ENCODE measurements at regions not wholly inside any gene's neighbourhood (a gene's known extent, or its start where the extent isn't known, plus 50 kb on each side); places are given as distances from the start of the nearest gene placed in this dataset.

GRCh38 chr4:189022440-189023035 is 883.3 kb downstream of the TRIML1 start:
- DNase-seq, result no peak

- DNase-seq, result no peak
These were observed 890.8 kb downstream of the TRIML1 start for GRCh38 chr4:189029976-189030504.

- DNase-seq, result peak in 2 of 3 donors; percentile 33 to 42
These were observed 893.5 kb downstream of the TRIML1 start for GRCh38 chr4:189032606-189033338.

- DNase-seq, result no peak
These were observed 894.6 kb downstream of the TRIML1 start for GRCh38 chr4:189033801-189034347.

GRCh38 chr4:189035091-189035490 is 895.9 kb downstream of the TRIML1 start:
- no peak for DNase-seq

- no peak for DNase-seq
These were observed 896.4 kb downstream of the TRIML1 start for GRCh38 chr4:189035654-189036053.

- DNase-seq, result no peak
These were observed 897.7 kb downstream of the TRIML1 start for GRCh38 chr4:189036906-189037305.

GRCh38 chr4:189046642-189047041 is 894.0 kb upstream of the FRG1 start:
- DNase-seq, result no peak

GRCh38 chr4:189048119-189048518 is 892.6 kb upstream of the FRG1 start:
- DNase-seq, result no peak

- DNase-seq, result no peak
These were observed 891.0 kb upstream of the FRG1 start for GRCh38 chr4:189049682-189050081.

GRCh38 chr4:189050643-189051042 is 890.0 kb upstream of the FRG1 start:
- DNase-seq, result no peak

GRCh38 chr4:189053621-189054020 is 887.1 kb upstream of the FRG1 start:
- no peak for DNase-seq

GRCh38 chr4:189060104-189060503 is 880.6 kb upstream of the FRG1 start:
- peak in 2 of 3 donors; percentile 18 to 74 for DNase-seq

- DNase-seq, result no peak
These were observed 878.4 kb upstream of the FRG1 start for GRCh38 chr4:189062047-189062820.

GRCh38 chr4:189069772-189070171 is 870.9 kb upstream of the FRG1 start:
- peak in 1 of 3 donors; percentile 20 for DNase-seq

- no peak for DNase-seq
These were observed 869.4 kb upstream of the FRG1 start for GRCh38 chr4:189071241-189071640.

- DNase-seq, result no peak
These were observed 866.9 kb upstream of the FRG1 start for GRCh38 chr4:189073739-189074138.

GRCh38 chr4:189081826-189082225 is 858.8 kb upstream of the FRG1 start:
- DNase-seq, result peak in 1 of 3 donors; percentile 12

GRCh38 chr4:189083769-189084168 is 856.9 kb upstream of the FRG1 start:
- DNase-seq, result no peak

- DNase-seq, result no peak
These were observed 856.0 kb upstream of the FRG1 start for GRCh38 chr4:189084671-189085070.

GRCh38 chr4:189087971-189088370 is 852.7 kb upstream of the FRG1 start:
- DNase-seq, result no peak

- DNase-seq, result no peak
These were observed 851.9 kb upstream of the FRG1 start for GRCh38 chr4:189088780-189089179.
